ENCODE measurements at regions not wholly inside any gene's neighbourhood (a gene's known extent, or its start where the extent isn't known, plus 50 kb on each side); places are given as distances from the start of the nearest gene placed in this dataset.

GRCh38 chr10:130740915-130741750 lies 570.4 kb downstream of the TCERG1L start:
- H3K4me3 ChIP-seq (ENCODE audit: insufficient read depth, low read depth, low read length, poor library complexity, severe bottlenecking): no peak overlapping the region
- no peaks in the 10 kb centered on the region for H3K9me3 ChIP-seq (ENCODE audit: control insufficient read depth, low read length)
- DNase-seq: no peak
- no peaks in the 10 kb centered on the region for H3K36me3 ChIP-seq (ENCODE audit: control insufficient read depth, insufficient read depth, low read length)
- no peaks in the 10 kb centered on the region for H3K4me1 ChIP-seq (ENCODE audit: control insufficient read depth, insufficient read depth, low read length, poor library complexity, severe bottlenecking)
- no peak overlapping the region for H3K27ac ChIP-seq (ENCODE audit: insufficient read depth, low read length, poor library complexity, severe bottlenecking)
- H3K27me3 ChIP-seq (replicated peaks; ENCODE audit: control insufficient read depth, insufficient read depth, low read length, poor library complexity, severe bottlenecking): no peaks in the 10 kb centered on the region

- H3K4me3 ChIP-seq (ENCODE audit: insufficient read depth, low read depth, low read length, poor library complexity, severe bottlenecking): no peak overlapping the region
- H3K9me3 ChIP-seq (ENCODE audit: control insufficient read depth, low read length): no peaks in the 10 kb centered on the region
- no peaks in the 10 kb centered on the region for H3K27me3 ChIP-seq (replicated peaks; ENCODE audit: control insufficient read depth, insufficient read depth, low read length, poor library complexity, severe bottlenecking)
- H3K36me3 ChIP-seq (ENCODE audit: control insufficient read depth, insufficient read depth, low read length): no peaks in the 10 kb centered on the region
- DNase-seq: no peak
- no peak overlapping the region for H3K27ac ChIP-seq (ENCODE audit: insufficient read depth, low read length, poor library complexity, severe bottlenecking)
- H3K4me1 ChIP-seq (ENCODE audit: control insufficient read depth, insufficient read depth, low read length, poor library complexity, severe bottlenecking): no peaks in the 10 kb centered on the region
These were observed 569.3 kb downstream of the TCERG1L start for GRCh38 chr10:130741901-130742855.

GRCh38 chr10:130742941-130743675 lies 568.4 kb downstream of the TCERG1L start:
- Histone ChIP-seq H3K27me3 (replicated peaks; ENCODE audit: control insufficient read depth, insufficient read depth, low read length, poor library complexity, severe bottlenecking) (no peaks in the 10 kb centered on the region), H3K27ac (ENCODE audit: insufficient read depth, low read length, poor library complexity, severe bottlenecking) (no peak overlapping the region), H3K4me1 (ENCODE audit: control insufficient read depth, insufficient read depth, low read length, poor library complexity, severe bottlenecking) (no peaks in the 10 kb centered on the region), H3K36me3 (ENCODE audit: control insufficient read depth, insufficient read depth, low read length) (no peaks in the 10 kb centered on the region), H3K4me3 (ENCODE audit: insufficient read depth, low read depth, low read length, poor library complexity, severe bottlenecking) (no peak overlapping the region), H3K9me3 (ENCODE audit: control insufficient read depth, low read length) (no peaks in the 10 kb centered on the region)
- DNase-seq: no peak

- H3K27ac ChIP-seq (ENCODE audit: insufficient read depth, low read length, poor library complexity, severe bottlenecking): no peak overlapping the region
- H3K9me3 ChIP-seq (ENCODE audit: control insufficient read depth, low read length): no peaks in the 10 kb centered on the region
- H3K27me3 ChIP-seq (replicated peaks; ENCODE audit: control insufficient read depth, insufficient read depth, low read length, poor library complexity, severe bottlenecking): no peaks in the 10 kb centered on the region
- H3K4me1 ChIP-seq (ENCODE audit: control insufficient read depth, insufficient read depth, low read length, poor library complexity, severe bottlenecking): no peaks in the 10 kb centered on the region
- no peak for DNase-seq
- H3K4me3 ChIP-seq (ENCODE audit: insufficient read depth, low read depth, low read length, poor library complexity, severe bottlenecking): no peak overlapping the region
- no peaks in the 10 kb centered on the region for H3K36me3 ChIP-seq (ENCODE audit: control insufficient read depth, insufficient read depth, low read length)
These were observed 567.7 kb downstream of the TCERG1L start for GRCh38 chr10:130743751-130744271.

GRCh38 chr10:130744631-130745030 lies 566.9 kb downstream of the TCERG1L start:
- no peak for DNase-seq
- H3K27me3 ChIP-seq (replicated peaks; ENCODE audit: control insufficient read depth, insufficient read depth, low read length, poor library complexity, severe bottlenecking): no peaks in the 10 kb centered on the region
- H3K27ac ChIP-seq (ENCODE audit: insufficient read depth, low read length, poor library complexity, severe bottlenecking): no peak overlapping the region
- H3K4me3 ChIP-seq (ENCODE audit: insufficient read depth, low read depth, low read length, poor library complexity, severe bottlenecking): no peak overlapping the region
- H3K36me3 ChIP-seq (ENCODE audit: control insufficient read depth, insufficient read depth, low read length): no peaks in the 10 kb centered on the region
- H3K4me1 ChIP-seq (ENCODE audit: control insufficient read depth, insufficient read depth, low read length, poor library complexity, severe bottlenecking): no peaks in the 10 kb centered on the region
- H3K9me3 ChIP-seq (ENCODE audit: control insufficient read depth, low read length): no peaks in the 10 kb centered on the region

- Histone ChIP-seq H3K9me3 (ENCODE audit: control insufficient read depth, low read length) (no peaks in the 10 kb centered on the region), H3K27ac (ENCODE audit: insufficient read depth, low read length, poor library complexity, severe bottlenecking) (no peak overlapping the region), H3K27me3 (replicated peaks; ENCODE audit: control insufficient read depth, insufficient read depth, low read length, poor library complexity, severe bottlenecking) (no peaks in the 10 kb centered on the region), H3K4me3 (ENCODE audit: insufficient read depth, low read depth, low read length, poor library complexity, severe bottlenecking) (no peak overlapping the region), H3K36me3 (ENCODE audit: control insufficient read depth, insufficient read depth, low read length) (no peaks in the 10 kb centered on the region), H3K4me1 (ENCODE audit: control insufficient read depth, insufficient read depth, low read length, poor library complexity, severe bottlenecking) (no peaks in the 10 kb centered on the region)
- DNase-seq: no peak
These were observed 566.3 kb downstream of the TCERG1L start for GRCh38 chr10:130745251-130745650.

- H3K27ac ChIP-seq (ENCODE audit: insufficient read depth, low read length, poor library complexity, severe bottlenecking): no peak overlapping the region
- no peaks in the 10 kb centered on the region for H3K27me3 ChIP-seq (replicated peaks; ENCODE audit: control insufficient read depth, insufficient read depth, low read length, poor library complexity, severe bottlenecking)
- no peaks in the 10 kb centered on the region for H3K36me3 ChIP-seq (ENCODE audit: control insufficient read depth, insufficient read depth, low read length)
- no peaks in the 10 kb centered on the region for H3K4me1 ChIP-seq (ENCODE audit: control insufficient read depth, insufficient read depth, low read length, poor library complexity, severe bottlenecking)
- no peak overlapping the region for H3K4me3 ChIP-seq (ENCODE audit: insufficient read depth, low read depth, low read length, poor library complexity, severe bottlenecking)
- DNase-seq: no peak
- no peaks in the 10 kb centered on the region for H3K9me3 ChIP-seq (ENCODE audit: control insufficient read depth, low read length)
These were observed 565.7 kb downstream of the TCERG1L start for GRCh38 chr10:130745821-130746220.

GRCh38 chr10:130746311-130746710 lies 565.2 kb downstream of the TCERG1L start:
- Histone ChIP-seq H3K4me1 (ENCODE audit: control insufficient read depth, insufficient read depth, low read length, poor library complexity, severe bottlenecking) (no peaks in the 10 kb centered on the region), H3K4me3 (ENCODE audit: insufficient read depth, low read depth, low read length, poor library complexity, severe bottlenecking) (no peak overlapping the region), H3K9me3 (ENCODE audit: control insufficient read depth, low read length) (no peaks in the 10 kb centered on the region), H3K27ac (ENCODE audit: insufficient read depth, low read length, poor library complexity, severe bottlenecking) (no peak overlapping the region), H3K36me3 (ENCODE audit: control insufficient read depth, insufficient read depth, low read length) (no peaks in the 10 kb centered on the region), H3K27me3 (replicated peaks; ENCODE audit: control insufficient read depth, insufficient read depth, low read length, poor library complexity, severe bottlenecking) (no peaks in the 10 kb centered on the region)
- DNase-seq: no peak

- H3K9me3 ChIP-seq (ENCODE audit: control insufficient read depth, low read length): no peaks in the 10 kb centered on the region
- H3K4me3 ChIP-seq (ENCODE audit: insufficient read depth, low read depth, low read length, poor library complexity, severe bottlenecking): no peak overlapping the region
These were observed 564.2 kb downstream of the TCERG1L start for GRCh38 chr10:130747356-130747755.

More at GRCh38 chr10:130747356-130747755, 564.2 kb downstream of the TCERG1L start:
- no peak for DNase-seq
- Histone ChIP-seq H3K27ac (ENCODE audit: insufficient read depth, low read length, poor library complexity, severe bottlenecking) (no peak overlapping the region), H3K4me1 (ENCODE audit: control insufficient read depth, insufficient read depth, low read length, poor library complexity, severe bottlenecking) (no peaks in the 10 kb centered on the region), H3K36me3 (ENCODE audit: control insufficient read depth, insufficient read depth, low read length) (no peaks in the 10 kb centered on the region), H3K27me3 (replicated peaks; ENCODE audit: control insufficient read depth, insufficient read depth, low read length, poor library complexity, severe bottlenecking) (no peaks in the 10 kb centered on the region)

Measured in effector memory CD4-positive, alpha-beta T cell (primary cell).